Transverse colon (tissue), 3 donors: ENCODE measurements at regions not wholly inside any gene's neighbourhood (a gene's known extent, or its start where the extent isn't known, plus 50 kb on each side); places are given as distances from the start of the nearest gene placed in this dataset.

ENCODE experiments used
- CTCF ChIP-seq, 5 experiments: fragments of 200-600 bp in 3 of 5; fragments of 450-650 bp in 2 of 5; sonication (generic) in 3 of 5; IDR thresholded peaks; 1 replicate in 2 of 5; 2 replicates in 3 of 5; pipeline ENCODE4 v1.5.1; 2016 to 2017; ENCODE audit warnings: antibody characterized with exemption in 5 of 5, inconsistent platforms in 3 of 5, mild to moderate bottlenecking in 2 of 5, moderate library complexity in 1 of 5
- POLR2A ChIP-seq: fragments of 450-650 bp; IDR thresholded peaks from one replicate; pipeline ENCODE4 v1.6.1; 2016; ENCODE audit warnings: antibody characterized with exemption, mild to moderate bottlenecking, moderate library complexity

- no peak for TF ChIP-seq CTCF (IDR thresholded peaks at IDR 0.05)
- no peak for TF ChIP-seq POLR2A
These were observed 349.4 kb upstream of the SATB1 start for GRCh38 chr3:18774319-18775088.
